SK-N-SH (cell line): ENCODE measurements at regions not wholly inside any gene's neighbourhood (a gene's known extent, or its start where the extent isn't known, plus 50 kb on each side); places are given as distances from the start of the nearest gene placed in this dataset.

Source experiments
- CTCF ChIA-PET: fragments of 300-600, 350-600 bp; formaldehyde crosslinking; extraction: SDS; loops from one replicate; lab custom pipeline; 2021; lab: Yijun Ruan, JAX
- POLR2A ChIA-PET: fragments of 350-600 bp; sonication (Branson Sonifier 250); formaldehyde crosslinking; extraction: SDS; loops from one replicate; lab custom pipeline; 2020; ENCODE audit warnings: antibody characterized with exemption, inconsistent platforms; lab: Yijun Ruan, JAX
- DNase-seq: peaks from one replicate; pipeline ENCODE4 v3.0.0; 2012
- H2AFZ ChIP-seq: fragments of 200-600 bp; sonication (generic); 2 replicates; pipeline ENCODE4 v1.8.1; 2016; ENCODE audit warnings: antibody characterized with exemption, mild to moderate bottlenecking, low read depth
- H3F3A ChIP-seq: fragments of 200-600 bp; sonication (generic); replicated peaks from 2 replicates; pipeline ENCODE3; 2016; ENCODE audit warnings: antibody characterized with exemption, mild to moderate bottlenecking; ENCODE audit not compliant: insufficient read depth
- H3K27ac ChIP-seq, 2 experiments: fragments of 200-500 bp in 1 of 2; fragments of 200-600 bp in 1 of 2; sonication (Bioruptor generic) in 1 of 2; sonication (generic), shearing (Covaris generic) in 1 of 2; 2 replicates each; pipeline versions ENCODE4 v1.5.1 to v1.6.1; 2014 to 2016; ENCODE audit warnings: low read depth in 2 of 2, inconsistent platforms in 1 of 2, low read length in 1 of 2, mild to moderate bottlenecking in 1 of 2, mixed read lengths in 1 of 2
- H3K27me3 ChIP-seq: fragments of 200-600 bp; sonication (generic), shearing (Covaris generic); 2 replicates; pipeline ENCODE4 v1.6.1; 2016; ENCODE audit warnings: mixed run types; ENCODE audit not compliant: insufficient read depth
- H3K36me3 ChIP-seq, 2 experiments: fragments of 200-500 bp in 1 of 2; fragments of 200-600 bp in 1 of 2; sonication (Bioruptor generic) in 1 of 2; sonication (generic) in 1 of 2; replicated peaks in 1 of 2; 2 replicates each; pipeline versions ENCODE3 to v1.5.1; 2014 to 2016; ENCODE audit warnings: low read length in 1 of 2, mild to moderate bottlenecking in 1 of 2; ENCODE audit not compliant: insufficient read depth in 2 of 2, control insufficient read depth in 1 of 2
- H3K4me1 ChIP-seq, 2 experiments: fragments of 200-500 bp in 1 of 2; fragments of 200-600 bp in 1 of 2; sonication (Bioruptor generic) in 1 of 2; sonication (generic), shearing (Covaris generic) in 1 of 2; 2 replicates each; pipeline versions ENCODE4 v1.5.1 to v1.6.1; 2014 to 2016; ENCODE audit warnings: low read depth in 1 of 2, low read length in 1 of 2, mixed run types in 1 of 2; ENCODE audit not compliant: insufficient read depth in 2 of 2, control insufficient read depth in 1 of 2
- H3K4me2 ChIP-seq: fragments of 200-600 bp; sonication (generic), shearing (Covaris generic); 2 replicates; pipeline ENCODE4 v1.6.1; 2017; ENCODE audit warnings: mixed run types
- H3K4me3 ChIP-seq, 2 experiments: fragments of 200-500 bp in 1 of 2; fragments of 200-600 bp in 1 of 2; sonication (Bioruptor generic) in 1 of 2; sonication (generic), shearing (Covaris generic) in 1 of 2; 2 replicates each; pipeline versions ENCODE4 v1.5.1 to v1.8.1; 2014 to 2016; ENCODE audit warnings: low read depth in 2 of 2, inconsistent platforms in 1 of 2, low read length in 1 of 2, mild to moderate bottlenecking in 1 of 2, mixed read lengths in 1 of 2, moderate library complexity in 1 of 2
- H3K79me2 ChIP-seq: fragments of 200-600 bp; sonication (generic); 2 replicates; pipeline ENCODE4 v1.8.1; 2017; ENCODE audit warnings: mild to moderate bottlenecking; ENCODE audit not compliant: insufficient read depth
- H3K9ac ChIP-seq: fragments of 200-600 bp; sonication (generic); 2 replicates; pipeline ENCODE4 v1.6.1; 2017; ENCODE audit warnings: mixed run types
- H3K9me2 ChIP-seq: fragments of 200-600 bp; sonication (generic); 2 replicates; pipeline ENCODE4 v1.6.1; 2017; ENCODE audit warnings: mixed run types
- H3K9me3 ChIP-seq: fragments of 200-600 bp; sonication (generic); 2 replicates; pipeline ENCODE4 v1.6.1; 2017; ENCODE audit warnings: mixed run types, mild to moderate bottlenecking, moderate library complexity
- H4K20me1 ChIP-seq: fragments of 200-600 bp; sonication (generic); 2 replicates; pipeline ENCODE4 v1.6.1; 2017; ENCODE audit warnings: mild to moderate bottlenecking, mixed run types; ENCODE audit not compliant: insufficient read depth
- CTCF ChIP-seq: fragments of 200-600 bp; sonication (generic); IDR thresholded peaks from 2 replicates; pipeline ENCODE4 v1.6.1; 2017; ENCODE audit warnings: antibody characterized with exemption, mild to moderate bottlenecking, moderate library complexity
- ELF1 ChIP-seq: IDR thresholded peaks from 2 replicates; pipeline ENCODE4 v1.4.0; 2012
- FOXJ3 ChIP-seq: sonication (generic); formaldehyde crosslinking; IDR thresholded peaks from 2 replicates; pipeline ENCODE4 v1.5.1; 2020; ENCODE audit warnings: mild to moderate bottlenecking, missing genetic modification reagents
- GABPA ChIP-seq: IDR thresholded peaks from 2 replicates; pipeline ENCODE4 v1.4.0; 2012; ENCODE audit warnings: low read depth, mild to moderate bottlenecking
- IRF3 ChIP-seq: fragments of 150-350 bp; IDR thresholded peaks from 2 replicates; pipeline ENCODE4 v1.6.1; 2016; ENCODE audit warnings: mild to moderate bottlenecking, low read depth, low read length
- JUND ChIP-seq: IDR thresholded peaks from 2 replicates; pipeline ENCODE4 v1.4.0; 2012
- NFIC ChIP-seq: IDR thresholded peaks from 2 replicates; pipeline ENCODE4 v1.4.0; 2012; ENCODE audit warnings: borderline replicate concordance
- NRF1 ChIP-seq: IDR thresholded peaks from 2 replicates; pipeline ENCODE4 v1.6.1; 2012; ENCODE audit warnings: low read depth, mild to moderate bottlenecking, low read length
- RAD21 ChIP-seq: IDR thresholded peaks from 2 replicates; pipeline ENCODE4 v1.6.1; 2012; ENCODE audit warnings: mild to moderate bottlenecking, low read length
- RXRA ChIP-seq: IDR thresholded peaks from 2 replicates; pipeline ENCODE4 v1.4.0; 2012; ENCODE audit warnings: low read depth, mild to moderate bottlenecking, borderline replicate concordance
- SMC3 ChIP-seq: IDR thresholded peaks from 2 replicates; pipeline ENCODE4 v1.6.1; 2012; ENCODE audit warnings: low read depth, low read length, improper control_type of control experiment
- TAF1 ChIP-seq: IDR thresholded peaks from 2 replicates; pipeline ENCODE4 v1.6.1; 2012; ENCODE audit warnings: low read depth, mild to moderate bottlenecking, low read length, moderate library complexity, borderline replicate concordance
- TEAD4 ChIP-seq: IDR thresholded peaks from 2 replicates; pipeline ENCODE4 v1.4.0; 2012; ENCODE audit warnings: mild to moderate bottlenecking, borderline replicate concordance; ENCODE audit not compliant: insufficient read depth
- ZBTB33 ChIP-seq: IDR thresholded peaks from 2 replicates; pipeline ENCODE4 v1.4.0; 2012; ENCODE audit warnings: low read depth, borderline replicate concordance
- whole genome bisulfite sequencing: methylation state at CpG from one replicate; pipeline ENCODE4 v1.1.6; 2017; ENCODE audit warnings: low lambda C conversion rate; 5-methylcytosine and 5-hydroxymethylcytosine counted together

GRCh38 chr5:53262348-53262970 is 152.9 kb upstream of the MOCS2 start:
- Histone ChIP-seq H3F3A (peaks cover 1% of the 10 kb centered on the region), H3K9ac (no peak overlapping the region), H3K4me2 (no peak overlapping the region), H2AFZ (no peak overlapping the region), H3K79me2 (no peaks in the 10 kb centered on the region), H4K20me1 (no peaks in the 10 kb centered on the region), H3K9me3 (no peaks in the 10 kb centered on the region), H3K9me2 (no peaks in the 10 kb centered on the region), H3K36me3 (no peaks in the 10 kb centered on the region), H3K4me1 (peaks cover 0 to 4% of the 10 kb centered on the region in 2 experiments; a peak in 1 of 4 replicates), H3K4me3 (no peak overlapping the region), H3K27me3 (no peaks in the 10 kb centered on the region), H3K27ac (no peak overlapping the region)
- TF ChIP-seq TEAD4 (no peak), ELF1 (no peak), ZBTB33 (no peak), GABPA (no peak), NRF1 (no peak), NFIC (no peak), CTCF (peak; percentile 75), IRF3 (no peak), RAD21 (peak; percentile 78), TAF1 (no peak), SMC3 (peak; percentile 84), JUND (no peak), FOXJ3 (CRISPR knock-in tag) (no peak), RXRA (no peak)
- ChIA-PET CTCF (interaction anchor here (0.6 to 1.7 kb wide), 8 partner anchors 16 to 981 kb away, joined by 3 to 13 read pairs (median 4); no protein-coding TSS in a partner anchor), POLR2A (no interaction called here)
- 65% methylated on average over 4 of the region's 4 CpGs for WGBS
- peak; percentile 2 for DNase-seq
